Fibroblast of lung (primary cell): ENCODE measurements at regions not wholly inside any gene's neighbourhood (a gene's known extent, or its start where the extent isn't known, plus 50 kb on each side); places are given as distances from the start of the nearest gene placed in this dataset.

ENCODE experiments used
- DNase-seq, 2 donors: peaks; one replicate each; pipeline versions ENCODE4 v3.0.0 to v3.0.0-alpha.2; 2010; ENCODE audit warnings: low read depth in 2 of 2
- H2AFZ ChIP-seq: 2 replicates; pipeline ENCODE4 v1.5.1; 2012; ENCODE audit warnings: low read length, control low read depth, inconsistent platforms
- H3K27ac ChIP-seq: 2 replicates; pipeline ENCODE4 v1.5.1; 2011; ENCODE audit warnings: low read length, control low read depth; ENCODE audit not compliant: insufficient read depth
- H3K27me3 ChIP-seq: 2 replicates; pipeline ENCODE4 v1.5.1; 2011; ENCODE audit warnings: mild to moderate bottlenecking, low read length; ENCODE audit not compliant: control insufficient read depth, insufficient read depth
- H3K36me3 ChIP-seq: 2 replicates; pipeline ENCODE4 v1.5.1; 2011; ENCODE audit warnings: low read length; ENCODE audit not compliant: control insufficient read depth, insufficient read depth
- H3K4me1 ChIP-seq: 2 replicates; pipeline ENCODE4 v1.5.1; 2011; ENCODE audit warnings: low read length; ENCODE audit not compliant: control insufficient read depth, insufficient read depth; ENCODE audit errors: extremely low read depth
- H3K4me2 ChIP-seq: 2 replicates; pipeline ENCODE4 v1.5.1; 2011; ENCODE audit warnings: low read length, control low read depth; ENCODE audit not compliant: insufficient read depth; ENCODE audit errors: extremely low read depth
- H3K4me3 ChIP-seq, 4 experiments: fragments of 200-600 bp in 1 of 4; sonication (generic) in 1 of 4; replicated peaks in 1 of 4; 2 replicates each; pipeline ENCODE4 v1.5.1; 2011 to 2016; ENCODE audit warnings: low read length in 4 of 4, low read depth in 3 of 4, mild to moderate bottlenecking in 3 of 4, control low read depth in 2 of 4, inconsistent platforms in 1 of 4, mixed read lengths in 1 of 4; ENCODE audit not compliant: insufficient read depth in 1 of 4; ENCODE audit errors: control extremely low read depth in 1 of 4
- H3K79me2 ChIP-seq: 2 replicates; pipeline ENCODE4 v1.5.1; 2012; ENCODE audit warnings: mild to moderate bottlenecking, low read length, inconsistent platforms; ENCODE audit not compliant: control insufficient read depth, insufficient read depth
- H3K9ac ChIP-seq: 2 replicates; pipeline ENCODE4 v1.5.1; 2011; ENCODE audit warnings: mild to moderate bottlenecking, low read length, control low read depth; ENCODE audit not compliant: insufficient read depth
- H3K9me3 ChIP-seq: 2 replicates; pipeline ENCODE4 v1.5.1; 2012; ENCODE audit warnings: low read depth, low read length; ENCODE audit not compliant: control insufficient read depth, insufficient read depth
- H4K20me1 ChIP-seq: 2 replicates; pipeline ENCODE4 v1.5.1; 2011; ENCODE audit warnings: low read length; ENCODE audit not compliant: control insufficient read depth, insufficient read depth; ENCODE audit errors: extremely low read depth
- EZH2 ChIP-seq: IDR thresholded peaks from 2 replicates; pipeline ENCODE4 v1.5.1; 2012; ENCODE audit warnings: low read length, control low read depth, mild to moderate bottlenecking; ENCODE audit errors: missing control alignments
- TF ChIP-seq, protein P1 (sequence below), 2 donors: IDR thresholded peaks in 1 of 2; conservative IDR thresholded peaks in 1 of 2; 1 replicate in 1 of 2; 2 replicates in 1 of 2; pipeline ENCODE4 v1.5.1; 2011 to 2012; ENCODE audit warnings: low read length in 2 of 2, control low read depth in 1 of 2, inconsistent platforms in 1 of 2, low read depth in 1 of 2, mild to moderate bottlenecking in 1 of 2

DNA sequence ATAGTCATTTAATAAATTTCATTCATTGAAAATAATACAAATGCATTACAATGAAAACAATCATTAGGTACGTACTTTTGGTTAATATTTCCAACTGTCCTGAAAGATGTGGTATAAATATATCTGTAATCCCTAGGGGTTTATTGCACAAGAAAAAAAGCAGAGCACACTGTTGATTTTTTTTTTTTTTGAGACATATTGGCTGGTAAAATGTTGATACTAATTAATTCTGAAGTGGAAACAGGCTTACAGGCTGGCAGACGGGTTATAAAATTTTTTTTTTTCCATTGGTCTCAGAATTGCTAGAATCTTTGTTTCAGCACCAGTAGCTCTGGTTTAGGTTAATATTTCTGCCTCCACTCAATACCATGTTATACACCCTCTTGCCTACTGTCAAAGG, 193.6 kb downstream of the MAP2K6 start:
- no peaks in the 10 kb centered on the region for H4K20me1 ChIP-seq
- no peak overlapping the region for H3K4me2 ChIP-seq

DNA sequence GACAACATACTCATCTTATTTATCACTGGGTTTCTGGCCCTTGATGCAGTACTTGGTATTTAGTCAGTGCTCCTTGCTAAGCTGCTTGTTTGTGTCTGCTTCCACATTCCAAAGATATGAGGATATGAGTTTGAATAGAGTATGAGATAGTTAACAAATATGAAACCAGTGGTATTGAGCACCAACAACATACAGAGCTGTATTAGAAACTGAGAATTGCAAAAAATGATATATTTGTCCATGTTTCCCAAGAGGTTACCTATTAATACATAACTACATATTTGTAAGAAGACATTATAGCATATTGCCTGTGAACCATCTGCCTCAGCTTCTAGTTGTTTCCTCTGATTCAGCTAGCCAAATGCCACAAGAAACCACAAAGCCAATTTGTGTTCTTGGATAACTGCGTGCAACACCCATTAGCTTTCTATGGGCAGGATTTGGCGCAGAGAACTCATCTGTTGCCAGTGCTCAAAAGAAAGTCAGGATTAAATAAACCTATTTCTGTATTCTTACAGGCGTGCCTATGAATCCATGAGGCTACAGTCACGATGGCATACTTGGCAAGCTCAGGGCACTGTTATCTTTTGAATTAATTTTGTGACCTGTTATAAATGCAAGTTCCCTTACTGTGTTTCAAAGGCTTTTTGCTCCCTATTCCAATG, 194.4 kb downstream of the MAP2K6 start:
- Histone ChIP-seq H2AFZ (no peak overlapping the region), H3K79me2 (no peaks in the 10 kb centered on the region), H3K27me3 (no peaks in the 10 kb centered on the region), H3K9ac (no peak overlapping the region), H3K27ac (peak overlapping the region; percentile 84), H3K36me3 (no peaks in the 10 kb centered on the region), H4K20me1 (no peaks in the 10 kb centered on the region), H3K4me1 (peaks cover 12% of the 10 kb centered on the region), H3K4me2 (peak overlapping the region; percentile 62), H3K4me3 (no peak overlapping the region), H3K9me3 (no peaks in the 10 kb centered on the region)
- DNase-seq, result peak; percentile 91 to 98
- TF ChIP-seq, protein P1, sequence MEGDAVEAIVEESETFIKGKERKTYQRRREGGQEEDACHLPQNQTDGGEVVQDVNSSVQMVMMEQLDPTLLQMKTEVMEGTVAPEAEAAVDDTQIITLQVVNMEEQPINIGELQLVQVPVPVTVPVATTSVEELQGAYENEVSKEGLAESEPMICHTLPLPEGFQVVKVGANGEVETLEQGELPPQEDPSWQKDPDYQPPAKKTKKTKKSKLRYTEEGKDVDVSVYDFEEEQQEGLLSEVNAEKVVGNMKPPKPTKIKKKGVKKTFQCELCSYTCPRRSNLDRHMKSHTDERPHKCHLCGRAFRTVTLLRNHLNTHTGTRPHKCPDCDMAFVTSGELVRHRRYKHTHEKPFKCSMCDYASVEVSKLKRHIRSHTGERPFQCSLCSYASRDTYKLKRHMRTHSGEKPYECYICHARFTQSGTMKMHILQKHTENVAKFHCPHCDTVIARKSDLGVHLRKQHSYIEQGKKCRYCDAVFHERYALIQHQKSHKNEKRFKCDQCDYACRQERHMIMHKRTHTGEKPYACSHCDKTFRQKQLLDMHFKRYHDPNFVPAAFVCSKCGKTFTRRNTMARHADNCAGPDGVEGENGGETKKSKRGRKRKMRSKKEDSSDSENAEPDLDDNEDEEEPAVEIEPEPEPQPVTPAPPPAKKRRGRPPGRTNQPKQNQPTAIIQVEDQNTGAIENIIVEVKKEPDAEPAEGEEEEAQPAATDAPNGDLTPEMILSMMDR (conservative IDR thresholded peaks at IDR 0.05 in 1 of 2, IDR thresholded peaks at IDR 0.05 in 1 of 2; ENCODE audit: low read depth in 1 of 2, low read length in 2 of 2), result no peak
- TF ChIP-seq EZH2, result no peak

More for the DNA sequence above, 193.6 kb downstream of the MAP2K6 start:
- DNase-seq, result no peak
- Histone ChIP-seq H3K27ac (peak overlapping the region; percentile 84), H3K4me3 (no peak overlapping the region), H3K36me3 (no peaks in the 10 kb centered on the region), H2AFZ (no peak overlapping the region), H3K4me1 (peaks cover 12% of the 10 kb centered on the region), H3K27me3 (no peaks in the 10 kb centered on the region), H3K9ac (no peak overlapping the region), H3K79me2 (no peaks in the 10 kb centered on the region), H3K9me3 (no peaks in the 10 kb centered on the region)
- no peak for TF ChIP-seq EZH2
- TF ChIP-seq, protein P1 (conservative IDR thresholded peaks at IDR 0.05 in 1 of 2, IDR thresholded peaks at IDR 0.05 in 1 of 2; ENCODE audit: low read depth in 1 of 2, low read length in 2 of 2), result no peak

DNA sequence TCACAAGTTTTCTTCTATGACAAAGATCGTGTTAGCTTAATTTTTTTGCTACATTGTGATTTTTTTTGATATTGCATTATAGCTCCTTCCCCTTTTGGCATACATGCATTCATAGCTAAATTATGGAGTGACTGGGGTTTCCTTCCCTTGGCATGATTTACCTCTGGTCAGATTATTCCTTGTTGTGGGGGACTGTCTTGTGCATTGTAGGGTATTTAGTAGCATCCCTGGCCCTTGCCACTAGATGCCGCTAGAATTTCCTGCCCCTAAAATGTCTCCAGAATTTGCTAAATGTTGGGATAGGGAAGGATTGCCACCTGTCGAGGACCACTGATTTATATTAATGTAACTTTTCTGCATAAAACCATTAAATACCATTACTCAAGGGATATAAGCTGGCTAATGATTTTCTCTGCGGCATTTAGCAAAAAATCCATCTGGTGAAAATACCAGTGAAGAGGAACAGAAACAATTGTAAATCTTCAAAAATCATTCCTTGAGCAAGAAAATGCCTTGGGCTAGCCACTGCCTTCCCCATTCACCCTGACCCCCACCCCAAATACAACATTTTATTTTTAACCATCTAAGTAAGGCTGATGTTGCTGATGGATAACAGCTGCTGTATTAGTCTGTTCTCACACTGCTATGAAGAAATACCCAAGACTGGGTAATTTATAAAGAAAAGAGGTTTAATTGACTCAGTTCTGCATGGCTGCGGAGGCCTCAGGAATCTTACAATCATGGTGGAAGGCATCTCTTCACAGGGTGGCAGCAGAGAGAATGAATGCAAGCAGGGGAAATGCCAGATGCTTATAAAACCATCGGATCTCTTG, 195.2 kb downstream of the MAP2K6 start:
- Histone ChIP-seq H2AFZ (no peak overlapping the region), H4K20me1 (no peaks in the 10 kb centered on the region), H3K9me3 (no peaks in the 10 kb centered on the region), H3K27me3 (no peaks in the 10 kb centered on the region), H3K4me3 (peak overlapping the region in 1 of 4 experiments; percentile 15), H3K9ac (no peak overlapping the region), H3K79me2 (no peaks in the 10 kb centered on the region), H3K4me2 (peak overlapping the region; percentile 62), H3K36me3 (no peaks in the 10 kb centered on the region), H3K27ac (peak overlapping the region; percentile 42), H3K4me1 (peaks cover 12% of the 10 kb centered on the region)
- DNase-seq, result peak; percentile 34 to 69
- no peak for TF ChIP-seq EZH2
- TF ChIP-seq, protein P1 (conservative IDR thresholded peaks at IDR 0.05 in 1 of 2, IDR thresholded peaks at IDR 0.05 in 1 of 2; ENCODE audit: low read depth in 1 of 2, low read length in 2 of 2), result peak; percentile 79 to 84
